GM18499 (cell line): ENCODE measurements at regions not wholly inside any gene's neighbourhood (a gene's known extent, or its start where the extent isn't known, plus 50 kb on each side); places are given as distances from the start of the nearest gene placed in this dataset.

Experiments used
- ATAC-seq: cut with Tn5 transposase; IDR thresholded peaks from one replicate; pipeline ENCODE4 v1.9.1; 2021; ENCODE audit warnings: moderate number of reproducible peaks; ENCODE audit not compliant: insufficient read depth, unreplicated experiment

DNA sequence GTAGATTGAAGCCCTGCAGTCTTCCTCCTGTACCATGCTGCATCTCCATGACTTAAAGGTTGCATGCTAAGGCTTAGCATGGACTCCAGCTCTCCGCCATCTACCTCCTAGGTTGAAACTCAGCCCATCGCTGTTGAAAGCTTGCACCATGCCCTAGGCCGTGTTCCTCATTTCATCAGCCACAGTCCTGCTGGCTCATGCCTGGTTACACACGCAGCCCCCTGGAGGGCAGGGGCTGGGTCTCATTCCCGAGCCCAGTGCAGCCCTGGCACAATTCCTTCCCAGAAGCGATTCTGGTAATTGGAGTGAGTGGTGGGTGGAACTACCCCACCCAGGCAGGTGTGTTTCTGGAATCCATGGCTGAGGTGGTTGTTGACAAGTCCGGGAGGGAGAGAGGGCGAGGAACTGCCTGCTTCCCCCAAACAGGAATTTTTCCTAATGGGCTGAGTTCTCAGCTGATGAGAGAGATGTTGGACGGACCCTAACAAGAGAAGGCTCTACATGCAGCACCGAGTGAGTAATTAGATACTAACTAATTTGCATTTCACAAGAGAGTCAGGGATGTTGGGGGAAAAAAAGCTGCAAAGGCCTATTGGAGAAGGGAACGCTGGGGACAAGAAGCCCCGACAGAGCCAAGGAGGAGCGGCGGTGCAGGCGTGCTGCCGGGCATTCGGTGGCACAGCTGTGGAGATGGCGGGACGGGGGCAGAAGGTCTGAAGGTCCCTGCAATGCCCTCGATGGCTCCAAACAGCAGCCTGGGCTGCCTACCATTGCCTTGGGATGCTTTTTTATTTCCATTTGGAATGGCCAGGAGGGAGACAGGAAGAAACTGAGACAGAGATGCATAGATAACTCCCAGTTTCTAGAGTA lies 92.3 kb upstream of the TLE3 start:
- no peak for ATAC-seq

DNA sequence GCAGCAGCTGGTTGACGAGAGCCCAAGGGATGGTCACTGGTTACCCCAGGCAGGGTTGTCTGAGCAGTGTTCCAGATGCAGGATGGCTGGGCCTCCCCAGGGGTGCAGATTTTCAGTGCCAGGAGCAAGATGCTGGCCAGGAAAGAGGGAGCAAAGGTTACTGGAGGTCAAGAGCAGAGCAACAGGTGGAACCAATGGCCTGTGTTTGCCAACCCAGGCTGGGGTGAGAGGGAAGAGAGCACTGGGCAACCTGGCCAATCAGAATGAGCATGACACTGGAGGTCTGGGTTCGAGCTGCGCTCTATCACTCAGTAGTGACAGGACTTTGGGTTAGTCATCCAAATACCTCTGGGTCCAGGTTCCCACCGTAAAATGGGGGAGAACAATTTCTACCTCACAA lies 90.6 kb upstream of the TLE3 start:
- ATAC-seq, result no peak

DNA sequence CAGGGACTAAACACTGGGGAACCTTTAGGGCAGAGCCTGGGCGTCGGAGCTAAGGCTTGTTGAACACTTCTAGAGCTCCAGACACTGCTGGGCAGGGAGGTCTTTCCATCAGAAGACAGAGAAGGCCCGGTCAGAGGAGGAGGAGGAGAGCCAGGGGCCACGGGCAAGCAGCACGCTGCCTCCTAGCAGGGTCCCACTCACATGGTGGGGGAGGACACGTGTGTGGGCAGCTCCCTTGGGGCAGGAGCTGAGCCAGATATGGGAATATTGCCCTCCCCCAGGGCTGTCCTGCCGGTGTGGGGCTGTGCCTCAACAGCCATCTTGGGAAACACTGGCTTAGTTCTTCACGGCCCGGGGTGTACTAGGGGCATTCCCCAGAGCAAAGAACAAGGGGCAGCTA lies 89.6 kb upstream of the TLE3 start:
- ATAC-seq, result no peak

DNA sequence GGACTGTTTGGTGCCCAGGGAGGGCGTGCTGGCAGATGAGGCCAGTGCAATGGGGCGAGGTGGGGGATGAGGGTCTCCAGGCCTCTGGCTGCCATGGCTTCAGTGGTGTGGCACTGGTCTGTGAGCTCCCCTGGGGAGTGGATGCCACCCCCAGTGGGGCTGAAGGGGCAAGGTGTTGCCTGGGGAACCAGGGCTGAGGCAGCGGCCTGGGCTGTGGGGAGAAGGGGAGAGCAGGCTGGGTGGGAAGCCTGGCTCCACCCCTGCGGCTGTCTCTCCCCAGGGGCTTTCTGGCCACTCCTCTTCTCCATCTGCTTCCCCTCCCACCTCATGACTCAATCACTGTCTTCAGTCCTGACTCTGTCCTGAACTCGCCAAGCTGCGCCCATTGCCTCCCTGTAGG lies 88.4 kb upstream of the TLE3 start:
- ATAC-seq, result no peak

DNA sequence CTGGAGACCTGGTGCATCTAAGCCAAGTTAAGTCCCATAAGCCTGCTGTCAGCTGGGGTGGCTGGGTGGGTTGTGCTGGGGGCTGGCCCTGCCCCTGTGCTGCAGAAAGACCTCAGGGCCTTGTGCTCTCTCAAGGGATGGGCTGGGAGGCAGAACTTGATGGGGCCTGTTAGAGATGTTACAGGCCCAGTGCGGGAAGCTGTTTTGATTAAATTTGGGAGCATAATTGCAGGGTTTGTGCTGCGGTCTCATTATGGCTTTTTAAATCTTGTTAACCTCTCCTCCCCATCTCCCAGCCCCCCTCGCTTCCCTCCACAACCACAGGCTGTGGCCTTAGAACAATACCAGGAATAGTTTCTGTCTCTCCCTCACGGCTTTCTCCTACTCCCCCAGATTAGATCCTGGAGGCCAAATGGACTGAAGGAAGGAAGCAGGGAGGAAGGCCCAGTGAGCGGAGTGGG lies 87.6 kb upstream of the TLE3 start:
- no peak for ATAC-seq

DNA sequence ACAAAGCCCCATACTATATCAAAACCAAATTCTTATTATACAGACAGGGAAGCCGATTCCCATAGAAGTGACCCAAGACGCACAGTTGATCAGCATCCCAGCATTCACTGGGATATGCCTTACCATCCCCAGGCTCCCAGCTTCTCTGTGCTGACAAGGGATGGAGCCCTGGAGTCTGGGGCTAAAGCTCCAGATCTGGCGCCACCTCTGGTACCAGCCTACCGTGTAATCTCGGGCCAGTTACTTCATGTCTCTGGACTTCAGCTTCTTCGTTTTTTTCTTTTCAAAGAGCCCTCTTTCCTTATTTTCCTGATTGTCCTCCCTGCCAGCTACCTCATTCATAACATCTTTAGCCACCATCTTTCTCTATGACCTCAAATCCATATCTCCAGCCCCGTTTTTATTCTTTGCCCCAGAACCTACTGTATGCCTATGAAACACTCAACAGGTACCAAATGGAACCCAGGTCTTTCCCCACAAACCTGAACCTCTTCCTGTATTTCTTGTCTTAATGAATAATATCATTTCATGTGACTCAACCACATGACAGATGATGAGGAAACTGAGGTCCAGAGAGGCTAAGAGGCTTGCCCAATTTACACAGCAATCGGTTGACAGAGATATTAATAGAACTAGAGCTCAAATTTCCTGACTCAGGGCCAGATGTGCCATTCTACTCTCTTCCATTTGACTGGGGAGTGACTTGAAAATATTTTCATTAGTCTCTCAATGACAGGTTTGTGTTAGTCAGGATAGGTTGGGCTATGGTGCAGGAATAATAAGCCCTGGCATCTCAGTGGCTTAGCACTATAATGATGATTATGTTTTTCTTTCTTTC lies 85.4 kb upstream of the TLE3 start:
- ATAC-seq, result no peak

DNA sequence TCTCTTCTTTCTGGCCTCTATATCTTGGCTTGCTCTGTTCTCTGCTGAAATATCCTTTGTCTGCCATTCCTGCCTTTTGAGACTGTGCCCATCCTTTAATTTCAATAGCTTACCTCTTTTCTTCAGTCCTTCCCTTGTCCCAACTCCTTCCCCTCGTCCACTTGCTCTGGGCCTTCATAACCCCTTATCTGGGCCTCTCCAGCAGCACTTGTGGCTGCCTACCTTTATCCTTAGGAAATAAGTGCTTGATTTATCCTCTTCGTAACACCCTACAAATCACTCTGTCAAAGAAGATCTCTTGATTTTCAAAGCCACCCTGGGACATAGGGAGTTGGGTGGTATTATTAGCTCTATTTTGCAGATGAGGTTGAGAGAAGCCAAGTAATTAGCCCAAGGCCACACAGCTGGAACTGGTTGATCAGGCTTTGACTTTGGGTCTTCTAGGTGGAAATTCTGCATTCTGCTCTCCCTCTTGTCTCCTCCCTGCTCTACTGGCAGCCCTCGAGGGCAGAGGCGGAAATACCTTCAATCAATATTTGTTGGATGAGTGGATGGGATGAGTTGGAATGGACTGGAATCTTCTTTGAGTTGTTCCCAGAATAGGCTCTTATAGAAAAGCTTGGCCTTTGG lies 84.0 kb upstream of the TLE3 start:
- no peak for ATAC-seq

DNA sequence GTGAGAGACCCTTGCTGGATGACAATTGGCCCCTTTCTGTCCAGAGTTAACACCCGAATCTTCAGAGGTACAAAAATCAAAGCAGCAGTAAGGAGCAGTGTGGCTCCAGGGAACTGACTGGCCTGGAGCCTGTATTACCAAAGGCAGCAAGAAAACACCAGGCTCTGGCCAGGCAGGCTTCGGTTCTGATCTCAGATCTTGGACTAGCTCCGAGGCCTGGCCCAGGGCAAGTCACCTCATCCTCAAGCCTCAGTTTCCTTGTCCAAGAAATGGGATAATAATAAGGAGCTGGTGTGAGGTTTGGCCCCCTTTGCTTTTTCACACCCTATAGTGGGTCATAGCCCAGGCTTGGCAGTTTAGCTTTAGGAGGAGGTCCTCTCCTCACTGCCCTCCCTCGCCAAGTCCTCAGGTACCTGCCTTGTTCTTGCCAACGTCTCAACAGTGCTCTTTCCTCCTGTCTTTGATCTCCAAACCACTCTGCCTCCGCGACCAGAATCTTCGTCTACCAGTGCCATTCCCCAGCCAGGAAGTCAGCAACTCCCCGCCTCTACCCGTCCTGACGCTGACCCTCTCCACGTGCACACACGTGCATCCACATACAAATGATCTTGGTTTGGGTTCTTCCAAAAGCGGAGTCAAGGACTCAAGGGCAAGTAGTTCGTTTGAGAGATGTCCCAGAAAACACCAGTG lies 82.6 kb upstream of the TLE3 start:
- no peak for ATAC-seq

DNA sequence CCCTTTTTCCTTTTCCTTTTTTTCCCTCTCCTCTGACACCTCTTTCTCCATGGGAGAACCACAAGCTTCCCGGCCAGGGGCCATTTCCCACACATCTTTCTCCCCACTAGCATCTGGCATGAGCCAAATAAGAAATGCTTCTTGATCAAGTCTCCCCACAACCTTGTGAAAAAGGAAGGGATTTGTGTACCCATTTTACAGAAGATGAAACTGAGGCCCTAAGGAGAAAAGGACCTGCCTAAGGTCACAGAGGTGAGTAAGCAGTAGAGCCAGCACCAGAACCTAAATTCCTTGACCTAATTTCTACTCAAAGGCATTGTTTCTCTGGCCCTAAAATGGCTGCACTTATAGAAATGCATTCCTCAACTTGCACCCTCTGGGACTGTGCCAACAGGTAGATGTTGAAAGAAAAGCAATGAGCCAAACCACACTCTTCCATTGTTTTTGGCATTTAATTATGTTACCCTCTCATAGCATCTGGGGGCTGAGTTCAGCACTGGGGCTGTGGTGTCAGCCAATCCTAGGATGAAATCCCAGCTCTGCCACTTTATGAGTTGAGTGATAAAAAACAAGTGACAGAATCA lies 81.7 kb upstream of the TLE3 start:
- ATAC-seq, result no peak

DNA sequence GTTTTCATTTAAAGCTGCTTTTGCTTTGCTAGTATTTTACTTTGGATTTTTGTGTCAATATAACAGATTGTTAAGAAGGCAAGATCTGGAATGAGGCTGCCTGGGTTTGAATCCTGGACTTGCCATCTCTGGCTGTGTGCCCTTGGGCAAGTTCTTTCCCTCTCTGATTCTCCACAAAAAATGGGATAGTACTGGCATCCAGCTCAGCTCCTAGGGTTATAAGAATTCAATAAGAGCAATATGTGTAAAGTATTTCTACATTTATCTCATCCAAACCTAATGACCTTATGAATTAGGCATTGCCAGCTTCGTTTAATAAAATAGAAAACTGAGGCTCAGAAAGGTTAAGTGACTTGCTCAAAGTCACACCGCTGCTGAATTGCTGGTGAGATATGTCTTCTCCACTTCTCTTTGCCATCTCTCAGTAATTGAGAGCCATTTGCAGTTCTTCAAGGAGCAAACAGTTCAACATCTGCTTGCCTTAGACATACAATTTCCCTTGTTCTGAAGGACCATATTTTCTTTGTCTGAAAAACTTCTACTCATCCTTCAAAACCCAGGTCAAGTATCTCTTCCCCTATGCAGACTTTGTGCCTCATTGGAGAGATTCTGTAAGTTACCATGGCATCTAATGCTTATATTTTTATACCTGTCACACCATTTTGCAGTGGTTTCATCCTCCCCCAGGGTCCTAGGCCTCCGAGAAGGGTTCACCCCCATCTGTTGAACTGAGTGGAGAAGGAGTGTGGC lies 80.8 kb upstream of the TLE3 start:
- no peak for ATAC-seq

DNA sequence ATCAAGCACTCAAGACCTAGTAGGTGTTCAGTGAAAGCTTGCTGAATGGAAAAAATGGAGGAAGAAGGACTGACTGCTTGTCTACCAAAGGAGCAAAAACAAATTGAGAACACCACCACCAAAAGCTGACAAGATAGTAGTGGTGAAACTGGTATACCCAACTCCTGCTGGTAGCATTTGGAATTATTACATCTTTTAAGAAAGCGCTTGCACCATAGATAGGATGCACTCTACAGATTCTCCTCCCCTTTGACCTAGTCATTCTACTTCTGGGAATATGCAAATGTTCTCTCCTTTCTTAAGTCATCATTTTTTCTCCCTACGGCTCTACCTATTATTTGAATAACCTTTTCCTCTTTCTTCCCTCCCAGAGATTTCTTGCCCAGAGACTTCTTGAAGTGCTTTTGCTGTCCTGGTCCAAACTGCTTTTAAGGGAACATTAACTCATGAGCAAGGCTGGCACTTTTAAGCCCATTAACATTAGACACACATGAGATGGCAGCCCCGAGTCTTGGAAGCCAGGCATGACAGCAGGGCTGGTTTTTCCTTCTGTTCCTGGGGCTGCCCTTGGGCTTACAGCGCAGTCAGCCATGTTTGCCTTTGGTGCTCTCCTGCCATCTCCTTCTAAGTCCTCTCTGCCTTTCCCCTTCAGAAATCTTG lies 75.0 kb upstream of the TLE3 start:
- ATAC-seq, result no peak

DNA sequence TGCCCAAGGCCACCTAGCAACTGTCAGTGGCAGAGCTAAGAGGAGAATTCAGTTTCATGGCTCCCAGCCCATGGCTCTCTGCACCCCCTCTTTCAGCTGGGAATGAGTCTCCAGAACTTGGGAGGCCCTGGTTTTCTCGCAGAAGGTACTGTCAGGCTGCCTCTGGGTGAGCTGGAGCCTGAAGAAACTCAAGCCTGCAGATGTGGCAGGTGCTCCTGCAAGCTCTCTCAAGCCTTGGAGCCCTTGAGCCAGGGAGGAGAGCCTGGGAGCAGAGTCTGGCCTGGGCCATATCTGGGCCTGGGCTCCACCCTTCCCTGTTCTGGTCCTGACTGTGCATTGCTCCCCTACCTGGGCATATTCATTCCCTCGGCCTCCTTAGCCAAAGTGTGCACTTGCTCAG lies 74.4 kb upstream of the TLE3 start:
- no peak for ATAC-seq

DNA sequence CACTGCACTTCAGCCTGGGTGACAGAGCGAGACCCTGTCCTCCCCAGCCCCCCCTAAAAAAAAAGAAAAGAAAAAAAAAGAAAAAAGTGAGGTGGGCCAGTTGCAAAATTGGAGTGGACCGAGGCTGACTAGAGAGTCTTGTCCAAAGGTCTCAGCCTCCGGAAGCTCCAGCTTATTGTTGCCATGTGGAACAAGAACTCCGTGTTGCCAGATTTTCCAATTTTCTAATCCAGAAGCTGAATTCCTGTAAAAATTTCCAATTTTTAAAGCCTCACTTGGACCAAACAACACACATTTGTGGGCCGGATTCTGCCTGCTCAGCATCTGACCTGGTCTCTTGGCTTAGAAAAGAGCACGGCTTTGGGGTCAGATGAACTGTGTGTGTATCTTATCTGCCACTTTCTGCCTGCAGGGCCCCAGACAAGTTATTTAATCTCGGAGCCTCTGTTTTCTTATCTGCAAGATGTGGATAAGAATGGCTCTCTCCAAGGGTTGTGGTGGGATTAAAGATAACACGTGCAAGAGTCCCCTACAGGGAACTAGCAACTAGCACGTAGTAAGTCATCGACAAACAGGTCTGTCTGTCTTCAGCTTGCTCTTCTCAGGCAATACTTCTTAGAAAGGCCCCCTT lies 73.7 kb upstream of the TLE3 start:
- no peak for ATAC-seq

DNA sequence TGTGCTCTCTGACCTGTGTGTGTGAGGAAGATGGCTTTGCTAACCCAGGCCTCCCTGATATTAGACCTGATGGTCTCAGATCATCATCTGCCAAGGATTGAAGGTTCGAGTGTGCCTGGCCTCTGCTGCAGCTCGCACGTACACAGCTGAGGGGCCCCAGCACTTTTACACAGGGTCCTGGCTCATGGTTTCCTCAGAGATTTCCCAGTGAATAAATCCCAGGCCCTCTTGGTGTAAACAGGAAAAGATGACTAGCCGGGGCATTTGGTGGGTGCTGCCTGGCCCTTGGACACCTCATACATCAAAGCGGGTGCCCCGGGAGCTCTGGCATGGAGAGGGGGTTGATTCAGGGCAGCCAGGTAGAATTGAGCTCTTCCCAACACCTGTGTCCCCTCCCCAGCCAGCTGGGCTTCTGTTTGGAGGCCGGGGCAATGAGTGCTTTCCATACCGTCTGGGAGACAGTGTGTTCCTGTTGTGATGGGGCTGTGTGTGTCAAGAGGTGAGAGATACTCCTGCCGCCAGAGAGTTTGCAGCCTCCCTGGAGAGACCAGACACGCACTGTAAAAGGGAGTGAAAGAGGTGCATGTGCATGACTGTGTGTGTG lies 72.5 kb upstream of the TLE3 start:
- no peak for ATAC-seq

DNA sequence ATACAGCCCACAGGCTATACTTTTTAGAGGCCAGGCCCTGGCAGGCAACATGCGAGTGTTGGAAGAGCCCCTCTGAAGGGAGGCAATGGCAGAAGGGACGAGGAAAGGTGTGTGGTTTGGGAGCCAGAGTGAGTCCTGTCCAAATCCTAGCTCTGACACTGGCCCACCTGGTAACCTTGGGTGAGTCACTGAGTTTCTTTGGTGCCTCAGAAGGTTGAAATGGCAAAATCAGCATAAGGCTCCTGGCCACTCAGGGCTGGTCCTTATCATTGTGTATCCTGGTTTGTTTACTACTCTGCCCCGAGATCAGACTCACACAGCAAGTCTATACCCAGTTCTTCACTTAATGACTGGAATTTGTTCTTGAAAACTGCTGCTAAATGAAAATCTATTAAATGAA lies 71.4 kb upstream of the TLE3 start:
- ATAC-seq, result no peak

DNA sequence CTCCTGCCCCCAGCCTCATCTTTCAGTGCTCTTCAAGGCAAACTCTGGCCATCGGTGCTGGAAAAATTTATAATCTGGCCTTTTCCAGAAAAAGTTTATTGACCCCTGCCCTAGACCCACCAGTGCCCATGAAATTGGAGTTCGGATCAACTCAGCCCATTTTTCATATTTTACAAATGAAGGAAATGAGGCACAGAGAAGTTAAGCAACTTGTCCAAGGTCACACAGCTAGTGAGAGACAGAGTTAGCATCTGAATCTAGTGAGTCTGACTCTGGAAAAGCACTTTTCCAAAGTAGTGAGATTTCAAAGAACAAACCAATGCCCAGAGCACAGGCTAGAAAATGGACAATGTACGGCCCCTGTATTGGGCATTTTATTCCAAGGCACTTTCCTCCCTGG lies 69.4 kb upstream of the TLE3 start:
- no peak for ATAC-seq

DNA sequence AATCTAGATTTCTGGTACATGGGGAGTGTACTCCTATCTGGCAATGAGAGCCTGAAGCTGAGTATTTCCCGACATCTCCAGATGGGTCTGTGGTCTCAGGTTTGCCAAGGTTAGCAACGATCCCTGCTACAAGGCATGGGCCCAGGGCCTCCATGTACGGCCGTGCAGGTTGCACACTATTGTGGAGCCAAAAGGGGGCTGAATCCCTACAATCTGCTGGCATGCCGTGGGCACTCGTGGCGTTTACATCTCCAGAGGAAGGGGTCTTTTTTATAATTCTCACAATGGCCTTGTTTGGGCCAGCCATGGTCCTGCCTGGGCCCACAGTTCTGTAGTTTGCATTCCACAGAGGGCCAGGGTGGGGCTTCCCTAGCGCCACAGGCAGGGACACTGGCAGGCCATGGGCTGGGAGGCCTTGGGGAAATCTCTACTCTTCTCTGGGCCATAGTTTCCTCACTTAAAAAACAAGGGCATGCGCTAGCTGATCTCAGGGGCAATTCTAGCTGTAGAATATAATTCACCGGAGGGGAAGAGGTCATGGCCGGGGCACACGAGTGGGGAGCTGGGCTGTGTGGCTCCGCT lies 68.9 kb upstream of the TLE3 start:
- no peak for ATAC-seq
